OCI-LY7 (cell line): ENCODE measurements at regions not wholly inside any gene's neighbourhood (a gene's known extent, or its start where the extent isn't known, plus 50 kb on each side); places are given as distances from the start of the nearest gene placed in this dataset.

ENCODE experiments used
- EZH2phosphoT487 ChIP-seq: fragments of 200-600 bp; sonication (generic); IDR thresholded peaks from 2 replicates; pipeline ENCODE4 v1.6.1; 2018; ENCODE audit warnings: low read depth, borderline replicate concordance, mild to moderate bottlenecking, mixed run types, antibody characterized with exemption, low read length, moderate library complexity, mixed read lengths
- TF ChIP-seq, protein P1 (sequence below): fragments of 200-600 bp; sonication (generic); conservative IDR thresholded peaks from 2 replicates; pipeline ENCODE4 v1.5.1; 2014; ENCODE audit warnings: mild to moderate bottlenecking, antibody characterized with exemption, low read length, moderate library complexity, mixed read lengths

DNA sequence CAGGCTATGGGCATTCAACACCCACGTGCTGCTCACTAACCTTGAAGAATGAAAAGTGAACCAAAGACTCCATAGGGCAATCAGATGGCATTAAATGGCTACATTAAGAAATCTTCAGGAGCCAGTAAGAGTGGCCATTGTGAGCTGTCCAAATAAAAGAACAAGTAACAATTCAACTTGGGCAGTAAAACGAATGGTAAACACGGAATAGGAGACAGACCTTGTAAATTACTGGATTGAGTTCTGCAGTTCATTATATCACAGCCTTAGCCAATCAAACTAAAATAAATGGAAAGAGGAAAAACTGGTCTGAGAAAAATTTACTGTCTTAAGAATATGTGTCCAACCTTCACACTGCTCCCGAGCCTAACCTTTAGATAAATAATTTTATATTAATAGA, 306.5 kb upstream of the ZNF521 start:
- TF ChIP-seq, protein P1, sequence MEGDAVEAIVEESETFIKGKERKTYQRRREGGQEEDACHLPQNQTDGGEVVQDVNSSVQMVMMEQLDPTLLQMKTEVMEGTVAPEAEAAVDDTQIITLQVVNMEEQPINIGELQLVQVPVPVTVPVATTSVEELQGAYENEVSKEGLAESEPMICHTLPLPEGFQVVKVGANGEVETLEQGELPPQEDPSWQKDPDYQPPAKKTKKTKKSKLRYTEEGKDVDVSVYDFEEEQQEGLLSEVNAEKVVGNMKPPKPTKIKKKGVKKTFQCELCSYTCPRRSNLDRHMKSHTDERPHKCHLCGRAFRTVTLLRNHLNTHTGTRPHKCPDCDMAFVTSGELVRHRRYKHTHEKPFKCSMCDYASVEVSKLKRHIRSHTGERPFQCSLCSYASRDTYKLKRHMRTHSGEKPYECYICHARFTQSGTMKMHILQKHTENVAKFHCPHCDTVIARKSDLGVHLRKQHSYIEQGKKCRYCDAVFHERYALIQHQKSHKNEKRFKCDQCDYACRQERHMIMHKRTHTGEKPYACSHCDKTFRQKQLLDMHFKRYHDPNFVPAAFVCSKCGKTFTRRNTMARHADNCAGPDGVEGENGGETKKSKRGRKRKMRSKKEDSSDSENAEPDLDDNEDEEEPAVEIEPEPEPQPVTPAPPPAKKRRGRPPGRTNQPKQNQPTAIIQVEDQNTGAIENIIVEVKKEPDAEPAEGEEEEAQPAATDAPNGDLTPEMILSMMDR, result no peak
- TF ChIP-seq EZH2phosphoT487, result no peak
